NCI-H748 (cell line): ENCODE measurements at regions not wholly inside any gene's neighbourhood (a gene's known extent, or its start where the extent isn't known, plus 50 kb on each side); places are given as distances from the start of the nearest gene placed in this dataset.
A peak's percentile ranks its signal among the peaks of the same experiment; 100 is the strongest.

Experiments
- DNase-seq: peaks from one replicate; lab custom pipeline; 2025; ENCODE audit not compliant: unreplicated experiment; lab: John Stamatoyannopoulos, UW

GRCh38 chr2:204454672-204455380 lies 90.4 kb upstream of the PARD3B start:
- DNase-seq = no peak

DNA sequence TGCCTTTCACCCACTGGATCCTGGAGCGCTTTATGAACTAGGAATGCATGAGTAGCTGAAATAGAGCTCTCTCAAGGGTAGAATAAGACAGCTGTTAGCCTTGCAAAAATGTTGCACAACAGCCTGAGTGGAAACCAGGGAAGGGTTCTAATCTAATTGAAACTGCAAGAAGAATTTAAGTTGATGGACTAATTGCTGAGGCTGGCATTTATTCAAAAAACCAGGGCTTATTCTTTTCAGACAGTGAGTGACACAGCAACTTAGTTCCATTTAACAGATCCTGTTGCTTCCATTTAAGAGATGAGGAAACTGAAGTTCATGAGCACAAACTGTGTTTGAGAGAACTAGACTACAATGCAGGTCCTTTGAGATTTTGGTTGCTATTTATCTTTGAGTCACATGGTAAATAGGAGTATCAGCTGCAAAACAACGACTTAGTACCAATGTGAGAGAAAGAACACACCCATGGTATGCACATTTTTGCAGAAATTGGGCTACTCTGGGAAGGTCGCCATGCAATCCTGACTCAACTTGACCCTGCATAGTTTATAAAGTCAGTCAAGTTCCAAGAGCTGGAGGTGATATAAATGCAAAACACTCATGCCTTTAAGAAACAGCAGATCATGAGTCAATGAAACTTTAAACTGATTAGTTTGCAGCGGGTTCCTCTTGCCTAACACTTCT lies 76.4 kb upstream of the PARD3B start:
- no peak for DNase-seq

DNA sequence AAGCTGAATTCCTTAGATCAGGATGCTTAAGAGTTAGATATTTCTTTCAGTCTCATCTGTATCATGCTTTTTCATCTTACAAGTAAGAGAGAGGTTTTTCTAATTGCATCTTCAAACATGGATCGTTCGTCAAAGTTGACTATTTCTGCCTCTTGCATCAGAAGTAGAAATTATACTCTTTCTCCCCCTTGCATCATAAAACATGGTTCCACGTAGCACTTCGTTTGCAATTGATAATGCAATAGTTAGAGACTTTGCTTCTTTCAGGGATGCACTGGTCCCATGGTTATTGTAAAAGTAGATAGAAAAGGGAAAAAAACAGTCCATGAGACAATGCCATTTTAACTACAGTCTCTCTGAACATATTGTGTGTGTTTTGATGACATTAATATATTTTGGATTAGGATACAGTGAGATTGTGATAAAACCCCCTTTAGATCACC lies 75.1 kb upstream of the PARD3B start:
- DNase-seq = no peak

DNA sequence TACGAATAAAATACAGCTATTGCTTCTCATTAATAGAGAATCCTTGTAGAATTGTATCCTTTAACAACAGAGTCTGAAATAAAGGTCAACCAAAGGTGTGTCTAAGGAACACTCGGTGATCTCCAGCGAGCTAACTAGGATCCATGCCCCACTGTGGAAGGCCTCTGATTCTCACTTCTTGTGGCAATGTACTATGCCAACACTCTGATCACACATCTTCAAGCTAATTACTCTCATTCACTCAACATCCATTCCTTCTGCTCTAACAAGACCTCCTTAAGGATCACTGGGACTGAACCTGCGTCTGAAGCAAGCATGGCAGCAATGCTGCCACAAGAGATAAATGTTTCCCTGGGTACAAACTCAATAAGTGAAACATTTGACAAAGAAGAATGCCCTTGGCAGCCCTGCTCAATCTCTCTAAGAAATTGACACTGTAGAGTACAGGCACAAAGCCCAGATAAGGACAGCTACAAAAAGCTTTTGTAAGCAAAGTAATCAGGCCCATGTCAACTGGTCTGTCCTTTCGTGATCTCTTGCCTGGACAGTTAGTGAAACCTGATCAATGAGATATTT lies 74.6 kb upstream of the PARD3B start:
- DNase-seq = no peak

DNA sequence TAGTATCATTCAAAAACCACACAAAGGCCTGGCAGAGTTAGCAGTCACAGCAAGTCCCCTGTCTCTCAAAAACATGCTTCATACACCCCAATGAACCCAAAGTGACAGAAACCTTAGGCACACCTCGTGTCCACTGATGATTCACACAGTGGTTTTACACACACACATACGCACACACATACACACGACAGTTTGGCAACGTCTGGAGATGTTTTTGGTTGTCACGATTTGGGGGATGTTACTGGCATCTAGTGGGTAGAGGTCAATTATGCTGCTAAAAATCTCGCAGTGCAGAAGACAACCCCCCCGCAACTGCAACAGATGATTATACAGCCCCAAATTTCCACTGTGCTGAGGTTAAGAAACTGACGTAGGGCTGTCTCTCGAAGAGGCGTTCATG lies 72.9 kb upstream of the PARD3B start:
- DNase-seq = no peak

GRCh38 chr2:204473224-204473623 lies 72.1 kb upstream of the PARD3B start:
- peak; percentile 37 for DNase-seq

GRCh38 chr2:204475399-204475798 lies 69.9 kb upstream of the PARD3B start:
- DNase-seq = no peak

GRCh38 chr2:204477358-204477950 lies 67.8 kb upstream of the PARD3B start:
- no peak for DNase-seq

- DNase-seq = no peak
These were observed 65.7 kb upstream of the PARD3B start for GRCh38 chr2:204479557-204479956.

DNA sequence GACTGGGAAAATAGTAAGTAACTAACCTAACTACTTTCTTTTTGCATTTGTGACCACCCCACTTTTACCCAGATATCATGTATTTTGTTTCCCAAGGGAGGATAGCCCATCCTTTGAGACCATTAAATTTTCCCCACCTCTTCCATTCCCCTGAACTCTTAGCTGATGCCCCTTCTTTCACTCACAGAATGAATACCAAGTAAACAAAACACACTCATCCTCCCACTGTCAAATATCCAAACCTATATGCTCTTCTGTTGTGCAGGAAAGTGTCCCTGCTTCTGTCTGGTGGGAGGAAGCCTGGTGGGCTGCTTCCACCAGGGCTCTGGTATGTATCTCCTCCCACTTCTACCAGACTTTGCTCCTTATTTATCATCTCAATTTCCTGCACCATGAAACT lies 64.6 kb upstream of the PARD3B start:
- no peak for DNase-seq

GRCh38 chr2:204483608-204484081 lies 61.6 kb upstream of the PARD3B start:
- peak; percentile 90 for DNase-seq

DNA sequence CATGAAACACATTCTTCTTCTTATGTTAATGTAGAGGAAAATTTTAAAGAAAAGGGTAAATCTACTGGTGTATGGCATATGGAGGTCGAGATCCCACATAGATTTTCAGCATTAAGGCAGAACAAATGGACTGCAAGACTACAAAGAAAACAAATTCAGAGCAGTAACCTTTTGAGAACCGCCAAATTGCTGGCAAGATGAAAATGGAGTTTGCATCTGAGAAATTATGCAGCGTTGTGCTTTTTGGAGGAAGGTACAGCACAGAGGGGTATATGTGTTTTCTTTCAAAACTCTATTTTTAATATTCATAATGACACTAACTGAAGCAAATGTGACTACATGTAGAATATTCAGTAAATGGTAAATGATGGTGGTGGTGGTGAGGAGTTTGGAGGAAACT lies 59.0 kb upstream of the PARD3B start:
- no peak for DNase-seq

DNA sequence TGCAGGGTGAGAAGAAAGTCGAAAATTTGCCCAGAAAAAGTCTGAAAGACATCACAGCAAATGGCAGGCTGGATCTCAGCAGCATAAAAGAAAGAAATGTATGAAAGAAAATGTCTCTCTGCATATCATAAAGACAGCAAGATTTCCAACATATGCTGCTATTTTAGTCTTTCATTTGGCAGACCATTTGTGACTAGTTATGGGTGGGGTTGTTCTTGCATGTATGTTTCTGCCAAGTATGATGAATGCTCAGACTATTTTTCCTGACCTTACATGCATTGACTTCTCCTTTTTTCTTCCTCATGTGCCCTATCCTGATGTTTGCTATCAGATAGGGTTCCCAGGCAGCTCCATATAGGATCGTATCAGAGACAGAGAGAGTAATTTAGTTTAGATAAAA lies 58.5 kb upstream of the PARD3B start:
- DNase-seq = no peak

DNA sequence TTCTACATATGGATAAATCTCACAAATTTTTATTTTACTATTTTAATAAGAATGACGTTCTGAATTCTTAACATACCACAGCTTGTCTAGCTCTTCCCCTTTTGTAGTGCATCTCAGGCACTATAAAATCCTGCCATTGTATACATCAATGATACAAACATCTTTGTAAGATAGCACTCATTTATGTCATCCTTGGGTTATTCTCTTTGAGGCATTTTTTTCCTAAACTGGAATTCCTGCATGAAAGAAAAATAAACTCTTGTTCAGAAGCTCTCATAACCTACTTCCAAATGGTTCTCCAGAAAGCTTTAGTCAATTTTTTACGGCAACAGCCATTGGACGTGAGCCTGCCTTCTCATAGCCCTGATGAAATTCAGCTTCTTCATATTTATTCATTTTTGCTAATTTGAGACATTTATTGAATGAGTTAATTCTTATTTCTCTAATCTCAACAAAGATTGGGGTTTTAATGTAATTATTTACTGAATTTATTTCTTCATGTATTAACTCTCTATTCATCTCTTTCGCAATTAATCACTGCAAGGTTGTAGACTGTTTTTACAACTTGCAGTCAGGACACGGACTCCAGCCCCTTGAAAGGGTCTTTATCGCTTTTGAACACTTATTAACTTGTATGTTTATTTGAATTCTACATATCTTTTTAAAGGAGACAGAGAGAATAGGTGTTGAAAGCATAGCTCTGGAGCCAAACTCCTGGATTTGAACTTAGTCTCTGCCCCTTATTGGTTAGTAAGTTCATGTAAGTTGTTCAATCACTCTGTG lies 57.6 kb upstream of the PARD3B start:
- DNase-seq = no peak

- peak; percentile 95 for DNase-seq
These were observed 53.7 kb upstream of the PARD3B start for GRCh38 chr2:204491528-204491927.

GRCh38 chr2:204492417-204492816 lies 52.9 kb upstream of the PARD3B start:
- peak; percentile 50 for DNase-seq

GRCh38 chr2:204494681-204495080 lies 50.6 kb upstream of the PARD3B start:
- DNase-seq = no peak

DNA sequence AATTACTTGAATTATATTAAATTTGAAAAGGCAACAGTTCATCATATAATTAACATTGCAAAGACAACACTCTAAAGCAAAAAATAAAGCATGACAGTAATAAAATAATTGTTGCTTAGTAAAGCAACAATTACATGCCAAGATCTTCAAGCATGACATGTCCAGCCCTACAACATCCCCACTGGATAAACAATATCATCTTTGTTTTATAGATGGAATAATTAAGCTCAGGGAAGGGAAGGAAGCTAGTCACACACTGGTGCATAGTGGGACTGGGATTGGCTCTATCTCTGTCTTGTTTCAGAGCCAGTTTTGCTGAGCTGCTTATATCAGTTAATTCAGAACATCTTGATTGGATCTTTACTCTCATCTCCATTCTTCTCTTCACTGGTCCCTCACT lies 49.9 kb upstream of the PARD3B start:
- DNase-seq = no peak
